ENCODE measurements at regions not wholly inside any gene's neighbourhood (a gene's known extent, or its start where the extent isn't known, plus 50 kb on each side); places are given as distances from the start of the nearest gene placed in this dataset.

DNA sequence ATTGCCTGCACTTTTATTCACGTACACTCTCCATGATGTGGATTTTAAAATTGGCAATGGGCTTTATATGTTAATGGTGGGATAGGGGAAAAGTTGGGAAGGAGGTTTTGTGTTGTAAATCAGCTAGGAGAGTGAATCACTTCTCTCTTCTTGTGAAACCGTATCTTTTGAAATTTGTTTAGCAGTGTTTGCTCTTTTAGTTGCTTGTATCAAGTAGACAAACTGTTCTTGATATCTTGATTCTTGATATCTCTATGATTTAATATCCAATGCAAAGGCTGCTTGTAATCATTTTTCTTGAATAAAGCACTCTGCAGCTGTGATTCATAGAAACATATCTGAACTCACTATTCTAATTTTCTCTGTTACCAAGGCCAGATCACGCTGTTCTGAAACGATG, 615.1 kb downstream of the CCER1 start:
- Histone ChIP-seq H3K9me3 (ENCODE audit: control insufficient read depth, low read length) (no peaks in the 10 kb centered on the region), H3K27me3 (ENCODE audit: control insufficient read depth, insufficient read depth) (no peaks in the 10 kb centered on the region), H3K4me1 (ENCODE audit: control insufficient read depth, insufficient read depth, low read length) (no peaks in the 10 kb centered on the region), H3K27ac (ENCODE audit: low read length) (no peak overlapping the region), H3K4me3 (ENCODE audit: low read length) (no peak overlapping the region)
- ATAC-seq (no peak), DNase-seq (no peak)
- intact Hi-C loops (cut with DNase I): no loop called here
- 66% methylated on average over 4 of the region's 4 CpGs for WGBS

DNA sequence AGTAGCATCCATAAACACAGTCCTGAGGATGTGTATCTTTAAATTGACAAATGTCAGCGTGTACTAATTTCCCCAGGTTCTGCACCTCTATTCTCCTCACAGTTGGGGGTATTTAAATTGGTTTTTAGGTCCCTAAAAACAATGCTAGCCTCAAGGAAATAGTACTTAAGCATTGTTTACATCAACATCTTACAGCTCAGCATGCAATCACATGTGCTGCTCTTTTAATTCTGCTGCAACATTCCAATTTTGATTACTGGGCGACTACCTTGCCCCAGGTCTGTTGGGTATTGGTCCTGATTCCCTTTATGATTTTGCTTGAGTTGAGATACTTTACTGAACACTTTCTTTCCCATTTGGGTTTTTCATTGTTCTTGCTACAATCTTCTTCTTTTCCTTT, 616.6 kb downstream of the CCER1 start:
- no peak overlapping the region for H3K27ac ChIP-seq (ENCODE audit: low read length)
- H3K9me3 ChIP-seq (ENCODE audit: control insufficient read depth, low read length): no peaks in the 10 kb centered on the region
- no peaks in the 10 kb centered on the region for H3K27me3 ChIP-seq (ENCODE audit: control insufficient read depth, insufficient read depth)
- ATAC-seq (no peak), DNase-seq (no peak)
- H3K4me3 ChIP-seq (ENCODE audit: low read length): no peak overlapping the region
- no peaks in the 10 kb centered on the region for H3K4me1 ChIP-seq (ENCODE audit: control insufficient read depth, insufficient read depth, low read length)
- intact Hi-C loops (cut with DNase I): no loop called here
- 87% methylated on average over 2 of the region's 2 CpGs for WGBS

DNA sequence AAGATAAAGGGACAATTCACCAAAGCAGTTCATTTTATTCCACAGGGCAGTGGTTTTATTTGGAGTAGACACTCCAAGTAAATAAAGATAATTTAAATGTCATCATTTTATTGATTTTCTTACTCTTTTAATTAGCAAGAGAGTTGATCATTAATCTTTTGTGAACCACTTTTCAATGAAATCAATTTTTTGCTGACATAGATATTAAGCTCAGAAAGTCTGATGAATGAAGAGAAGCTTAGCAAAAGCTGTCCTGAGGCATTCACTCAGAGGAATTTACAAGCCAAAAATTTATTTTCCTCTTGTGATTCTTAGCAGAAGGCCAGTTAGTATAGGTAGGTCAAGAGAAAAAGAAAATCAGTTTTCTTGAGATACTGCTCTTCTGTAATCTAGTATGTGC, 618.0 kb downstream of the CCER1 start:
- no peak for ATAC-seq

DNA sequence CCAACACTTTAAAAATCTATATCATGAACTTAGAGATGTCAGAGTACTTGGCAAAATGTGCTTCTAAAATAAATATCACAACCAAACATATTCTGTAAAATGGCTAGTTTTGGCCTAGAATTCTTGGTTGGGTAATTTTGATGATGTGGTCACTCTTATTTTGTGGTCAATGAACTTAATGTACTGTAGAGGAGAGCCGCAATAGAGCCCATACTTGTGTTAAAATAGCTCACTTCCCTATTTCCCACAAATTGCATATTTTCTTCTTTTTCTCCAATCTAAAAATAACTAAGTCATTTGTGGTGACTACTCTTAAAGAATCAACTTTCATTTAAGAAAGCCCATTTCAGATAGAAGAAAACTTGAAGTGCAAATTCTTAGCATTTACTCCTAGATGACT, 619.4 kb downstream of the CCER1 start:
- WGBS: 77% methylated on average over 1 of the region's 1 CpG
- H3K9me3 ChIP-seq (ENCODE audit: control insufficient read depth, low read length): no peaks in the 10 kb centered on the region
- intact Hi-C loops (cut with DNase I): no loop called here
- ATAC-seq (no peak), DNase-seq (no peak)
- H3K4me3 ChIP-seq (ENCODE audit: low read length): no peak overlapping the region
- H3K27me3 ChIP-seq (ENCODE audit: control insufficient read depth, insufficient read depth): no peaks in the 10 kb centered on the region
- H3K27ac ChIP-seq (ENCODE audit: low read length): no peak overlapping the region
- no peaks in the 10 kb centered on the region for H3K4me1 ChIP-seq (ENCODE audit: control insufficient read depth, insufficient read depth, low read length)

More for the DNA sequence above, 618.0 kb downstream of the CCER1 start:
- Histone ChIP-seq H3K4me1 (ENCODE audit: control insufficient read depth, insufficient read depth, low read length) (no peaks in the 10 kb centered on the region), H3K27me3 (ENCODE audit: control insufficient read depth, insufficient read depth) (no peaks in the 10 kb centered on the region), H3K4me3 (ENCODE audit: low read length) (no peak overlapping the region), H3K9me3 (ENCODE audit: control insufficient read depth, low read length) (no peaks in the 10 kb centered on the region), H3K27ac (ENCODE audit: low read length) (no peak overlapping the region)
- no peak for DNase-seq
- intact Hi-C loops (cut with DNase I): no loop called here

DNA sequence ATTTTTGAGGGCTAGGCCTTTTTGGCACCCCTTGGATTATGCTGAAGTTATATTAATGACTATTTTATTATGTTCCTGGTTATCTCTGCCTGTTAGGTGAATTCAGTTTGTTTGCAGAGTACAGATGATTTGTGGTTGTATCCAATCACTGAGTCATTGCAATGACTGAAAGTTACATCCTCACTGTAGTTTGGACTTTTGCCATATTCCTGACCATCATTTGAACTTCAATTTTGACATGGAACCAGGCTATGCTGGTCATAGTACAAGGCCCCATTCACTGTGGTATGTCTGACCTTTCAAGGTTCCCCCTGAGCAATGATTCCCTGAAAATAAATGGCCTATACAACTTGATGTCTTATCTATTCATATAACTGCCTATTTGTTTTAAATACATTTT, 621.0 kb downstream of the CCER1 start:
- no peaks in the 10 kb centered on the region for H3K9me3 ChIP-seq (ENCODE audit: control insufficient read depth, low read length)
- no peak overlapping the region for H3K4me3 ChIP-seq (ENCODE audit: low read length)
- intact Hi-C loops (cut with DNase I): no loop called here
- H3K27me3 ChIP-seq (ENCODE audit: control insufficient read depth, insufficient read depth): no peaks in the 10 kb centered on the region
- H3K27ac ChIP-seq (ENCODE audit: low read length): no peak overlapping the region
- H3K4me1 ChIP-seq (ENCODE audit: control insufficient read depth, insufficient read depth, low read length): no peaks in the 10 kb centered on the region
- no peak for DNase-seq
- ATAC-seq: no peak

DNA sequence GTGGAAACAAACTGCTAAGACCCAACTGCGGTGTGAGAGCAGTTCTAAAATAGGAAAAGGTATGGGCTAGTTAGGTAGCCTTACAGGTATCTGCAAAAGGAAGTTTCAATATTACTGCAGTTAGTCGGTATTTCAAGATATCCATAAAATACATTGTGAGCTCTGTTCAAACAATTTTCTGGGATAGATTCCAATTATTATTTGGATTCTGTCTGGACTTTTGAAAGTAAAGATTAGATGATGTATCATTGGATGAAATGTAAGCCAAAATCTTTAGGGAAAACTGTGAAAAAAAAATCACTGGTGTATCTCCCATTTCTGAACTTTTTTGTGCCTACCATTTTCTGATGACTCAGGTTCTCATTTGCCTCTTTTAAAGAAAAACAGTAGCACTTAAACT, 621.6 kb downstream of the CCER1 start:
- 75% methylated on average over 2 of the region's 2 CpGs for WGBS
- Histone ChIP-seq H3K4me3 (ENCODE audit: low read length) (no peak overlapping the region), H3K4me1 (ENCODE audit: control insufficient read depth, insufficient read depth, low read length) (no peaks in the 10 kb centered on the region), H3K9me3 (ENCODE audit: control insufficient read depth, low read length) (no peaks in the 10 kb centered on the region), H3K27me3 (ENCODE audit: control insufficient read depth, insufficient read depth) (no peaks in the 10 kb centered on the region), H3K27ac (ENCODE audit: low read length) (no peak overlapping the region)
- ATAC-seq (no peak), DNase-seq (no peak)
- intact Hi-C loops (cut with DNase I): no loop called here

DNA sequence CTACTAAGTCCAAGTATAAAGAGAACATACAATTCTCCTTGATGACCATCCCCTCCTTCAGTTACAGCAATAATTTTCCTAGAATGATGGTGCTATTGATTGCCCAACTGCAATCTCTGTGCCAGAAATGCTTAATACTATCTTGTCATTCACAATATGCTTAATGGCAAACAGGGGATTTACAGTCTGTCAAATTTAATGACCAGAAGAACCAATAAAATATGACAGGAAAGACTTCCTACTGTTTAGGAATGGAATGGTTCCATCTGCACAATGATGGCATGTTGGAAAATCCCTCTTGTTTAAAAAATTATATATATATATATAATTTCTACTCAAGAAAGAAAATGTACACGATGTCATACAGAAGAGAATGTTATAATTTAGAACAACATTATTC, 623.2 kb downstream of the CCER1 start:
- WGBS: 81% methylated on average over 1 of the region's 1 CpG
- no peak for DNase-seq

DNA sequence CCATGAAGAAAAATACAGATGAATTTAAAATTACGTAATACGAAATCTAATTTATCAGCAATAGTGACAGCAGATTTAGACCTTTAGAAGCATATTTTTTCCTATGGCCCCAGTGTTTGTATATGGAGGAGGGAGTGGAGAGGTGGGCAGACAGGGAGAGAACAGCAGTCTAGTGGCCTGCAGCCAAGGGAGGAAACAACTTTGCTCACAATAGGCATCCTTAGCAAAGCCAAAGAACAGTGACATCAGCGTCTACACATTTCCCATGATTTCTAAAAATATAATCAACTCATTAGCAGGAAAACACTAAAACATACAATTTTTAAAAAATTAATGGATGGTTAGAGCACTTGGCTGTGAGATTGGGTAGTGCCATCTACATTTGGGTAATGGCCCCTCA, 622.6 kb upstream of the ATP2B1 start:
- H3K4me3 ChIP-seq (ENCODE audit: low read length): no peak overlapping the region
- 72% methylated on average over 3 of the region's 3 CpGs for WGBS
- no peaks in the 10 kb centered on the region for H3K9me3 ChIP-seq (ENCODE audit: control insufficient read depth, low read length)
- no peaks in the 10 kb centered on the region for H3K27me3 ChIP-seq (ENCODE audit: control insufficient read depth, insufficient read depth)
- ATAC-seq: no peak
- intact Hi-C loops (cut with DNase I): no loop called here
- no peak overlapping the region for H3K27ac ChIP-seq (ENCODE audit: low read length)
- no peaks in the 10 kb centered on the region for H3K4me1 ChIP-seq (ENCODE audit: control insufficient read depth, insufficient read depth, low read length)
- no peak for DNase-seq

More for the DNA sequence above, 623.2 kb downstream of the CCER1 start:
- intact Hi-C loops (cut with DNase I): no loop called here
- H3K9me3 ChIP-seq (ENCODE audit: control insufficient read depth, low read length): no peaks in the 10 kb centered on the region
- no peak overlapping the region for H3K4me3 ChIP-seq (ENCODE audit: low read length)
- ATAC-seq: no peak
- no peaks in the 10 kb centered on the region for H3K4me1 ChIP-seq (ENCODE audit: control insufficient read depth, insufficient read depth, low read length)
- no peak overlapping the region for H3K27ac ChIP-seq (ENCODE audit: low read length)
- H3K27me3 ChIP-seq (ENCODE audit: control insufficient read depth, insufficient read depth): no peaks in the 10 kb centered on the region

DNA sequence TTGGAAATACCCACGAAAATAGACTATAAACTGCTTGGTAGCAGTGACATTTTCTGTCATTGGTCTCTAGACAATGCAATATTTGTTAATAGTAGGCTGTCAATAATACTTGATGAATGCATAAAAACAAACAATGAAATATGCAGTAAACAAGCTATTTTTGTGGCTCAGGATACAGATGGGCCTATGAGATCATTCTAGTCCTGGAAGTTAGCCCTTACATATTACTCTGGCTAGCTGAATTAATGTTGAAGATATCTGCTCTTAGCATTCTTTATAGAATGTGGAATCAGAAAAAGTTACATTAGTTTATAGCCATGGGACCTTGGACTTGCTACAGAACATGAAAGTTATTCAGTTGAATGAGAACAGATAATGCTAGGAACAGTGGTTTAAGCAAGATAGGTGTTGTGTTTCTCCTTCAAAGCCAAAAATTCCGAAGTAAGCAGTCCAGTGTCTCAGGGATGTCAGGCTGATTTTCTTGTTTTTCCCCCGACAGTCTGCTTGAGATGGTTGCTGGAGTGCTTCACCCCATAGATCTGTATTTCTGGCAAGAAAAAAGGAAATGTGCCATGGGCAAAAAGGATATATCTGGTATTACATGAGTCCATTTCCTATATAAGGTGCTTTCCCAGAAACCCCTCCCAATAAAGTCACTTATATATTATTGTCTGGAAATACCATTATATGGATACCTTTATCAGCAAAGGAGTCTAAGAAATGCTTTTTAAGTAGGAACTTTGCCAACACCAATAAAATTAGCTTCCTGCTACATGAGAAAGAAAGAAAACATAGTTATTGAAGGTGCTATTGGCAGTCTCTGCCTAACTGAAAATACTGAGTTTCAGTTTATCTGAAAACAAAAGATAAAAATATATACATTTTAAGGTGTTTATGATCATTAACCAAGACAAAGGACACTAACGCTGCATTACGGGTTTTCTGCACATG, 619.4 kb upstream of the ATP2B1 start:
- H3K4me1 ChIP-seq (ENCODE audit: control insufficient read depth, insufficient read depth, low read length): no peaks in the 10 kb centered on the region
- no peaks in the 10 kb centered on the region for H3K27me3 ChIP-seq (ENCODE audit: control insufficient read depth, insufficient read depth)
- intact Hi-C loops (cut with DNase I): no loop called here
- no peak overlapping the region for H3K4me3 ChIP-seq (ENCODE audit: low read length)
- ATAC-seq: no peak
- no peak for DNase-seq
- WGBS: 76% methylated on average over 5 of the region's 5 CpGs
- H3K9me3 ChIP-seq (ENCODE audit: control insufficient read depth, low read length): no peaks in the 10 kb centered on the region
- no peak overlapping the region for H3K27ac ChIP-seq (ENCODE audit: low read length)

DNA sequence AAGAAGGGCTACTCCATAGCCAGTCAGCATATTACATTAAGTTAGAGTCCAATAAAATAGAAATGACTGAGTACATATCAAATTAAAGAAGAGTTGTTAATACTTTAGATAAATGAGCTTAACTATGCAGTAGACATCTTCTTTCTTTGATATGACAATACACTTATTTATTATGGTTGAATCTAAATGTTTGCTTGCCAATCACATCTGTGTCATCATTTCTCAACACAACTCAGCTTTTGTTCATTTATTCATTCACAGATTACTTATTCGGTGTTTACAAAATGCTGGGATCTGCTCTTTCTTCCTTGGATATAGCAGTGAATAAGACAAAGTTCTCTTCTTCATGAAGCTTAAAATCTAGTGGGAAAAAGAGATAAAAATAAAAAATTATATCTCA, 614.6 kb upstream of the ATP2B1 start:
- H3K27me3 ChIP-seq (ENCODE audit: control insufficient read depth, insufficient read depth): no peaks in the 10 kb centered on the region
- no peak overlapping the region for H3K4me3 ChIP-seq (ENCODE audit: low read length)
- no peak for DNase-seq
- H3K9me3 ChIP-seq (ENCODE audit: control insufficient read depth, low read length): no peaks in the 10 kb centered on the region
- intact Hi-C loops (cut with DNase I): no loop called here
- 81% methylated on average over 1 of the region's 1 CpG for WGBS
- ATAC-seq: no peak
- no peaks in the 10 kb centered on the region for H3K4me1 ChIP-seq (ENCODE audit: control insufficient read depth, insufficient read depth, low read length)
- H3K27ac ChIP-seq (ENCODE audit: low read length): no peak overlapping the region

DNA sequence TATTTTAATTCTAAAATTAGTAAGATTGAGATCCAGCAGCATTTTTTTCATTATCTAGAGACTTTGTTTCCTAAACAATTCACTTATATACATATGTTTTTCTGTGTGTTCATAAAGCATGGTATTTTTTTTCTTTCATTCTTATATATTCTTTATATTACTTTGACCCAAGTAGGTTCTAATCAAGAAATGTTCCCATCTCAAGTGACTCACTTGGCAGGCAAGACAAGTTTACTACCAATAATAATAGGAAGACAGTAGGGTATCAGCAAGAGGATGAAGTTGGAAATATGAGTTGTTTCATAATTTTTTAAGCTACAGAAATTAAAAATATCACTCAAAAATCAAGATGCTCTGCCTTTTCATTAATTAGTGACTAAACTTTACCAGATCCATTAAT, 613.4 kb upstream of the ATP2B1 start:
- no peak for DNase-seq
- H3K9me3 ChIP-seq (ENCODE audit: control insufficient read depth, low read length): no peaks in the 10 kb centered on the region
- no peak overlapping the region for H3K27ac ChIP-seq (ENCODE audit: low read length)
- intact Hi-C loops (cut with DNase I): no loop called here
- H3K4me1 ChIP-seq (ENCODE audit: control insufficient read depth, insufficient read depth, low read length): no peaks in the 10 kb centered on the region
- H3K27me3 ChIP-seq (ENCODE audit: control insufficient read depth, insufficient read depth): no peaks in the 10 kb centered on the region
- ATAC-seq: no peak
- no peak overlapping the region for H3K4me3 ChIP-seq (ENCODE audit: low read length)

DNA sequence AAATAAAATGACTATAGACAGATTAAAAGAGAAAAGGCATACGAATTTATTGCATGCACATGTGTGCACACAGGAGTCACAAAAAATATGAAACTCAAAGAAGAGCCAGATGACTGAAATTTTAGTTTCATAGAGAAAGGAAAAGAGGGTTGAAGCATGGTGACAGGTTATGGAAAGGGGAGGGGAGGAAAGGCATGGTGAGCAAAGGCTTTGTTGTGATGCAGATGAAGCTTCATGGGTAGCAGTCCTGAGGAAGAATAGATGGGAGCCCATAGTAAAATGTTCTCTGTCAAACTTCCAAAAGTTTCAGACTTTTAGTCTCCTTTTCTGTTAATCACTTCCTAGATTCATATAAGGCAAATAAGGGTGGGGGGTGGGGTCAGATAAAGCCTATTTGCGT, 612.7 kb upstream of the ATP2B1 start:
- Histone ChIP-seq H3K27ac (ENCODE audit: low read length) (no peak overlapping the region), H3K27me3 (ENCODE audit: control insufficient read depth, insufficient read depth) (no peaks in the 10 kb centered on the region), H3K4me3 (ENCODE audit: low read length) (no peak overlapping the region), H3K4me1 (ENCODE audit: control insufficient read depth, insufficient read depth, low read length) (no peaks in the 10 kb centered on the region), H3K9me3 (ENCODE audit: control insufficient read depth, low read length) (no peaks in the 10 kb centered on the region)
- DNase-seq: no peak
- no peak for ATAC-seq
- intact Hi-C loops (cut with DNase I): no loop called here
- WGBS: 73% methylated on average over 2 of the region's 2 CpGs
